Cardiac muscle cell (in vitro differentiated cells and primary cell): ENCODE measurements at regions not wholly inside any gene's neighbourhood (a gene's known extent, or its start where the extent isn't known, plus 50 kb on each side); places are given as distances from the start of the nearest gene placed in this dataset.
A peak's percentile ranks its signal among the peaks of the same experiment; 100 is the strongest.

Experiments
- DNase-seq, 2 donors: peaks; one replicate each; pipeline versions ENCODE4 v3.0.0 to v3.0.0-alpha.2; 2010 to 2017; ENCODE audit warnings: low read depth in 1 of 2, low spot score in 1 of 2
- H3K27ac ChIP-seq: fragments of 200-600 bp; sonication (generic); 2 replicates; pipeline ENCODE4 v1.5.1; 2016
- H3K27me3 ChIP-seq: fragments of 200-600 bp; sonication (generic); 2 replicates; pipeline ENCODE4 v1.6.0; 2016; ENCODE audit warnings: control low read depth
- H3K36me3 ChIP-seq: fragments of 200-600 bp; sonication (generic); 2 replicates; pipeline ENCODE4 v1.5.1; 2016; ENCODE audit warnings: control low read depth
- H3K4me1 ChIP-seq: fragments of 200-600 bp; sonication (generic); 2 replicates; pipeline ENCODE4 v1.8.1; 2017; ENCODE audit warnings: low read depth, mild to moderate bottlenecking, mixed run types
- H3K4me3 ChIP-seq: fragments of 200-600 bp; sonication (generic); 2 replicates; pipeline ENCODE4 v1.5.1; 2016; ENCODE audit warnings: mild to moderate bottlenecking
- H3K9me3 ChIP-seq: fragments of 200-600 bp; sonication (generic); 2 replicates; pipeline ENCODE4 v1.5.1; 2017; ENCODE audit warnings: low read depth, mild to moderate bottlenecking, control low read depth
- CTCF ChIP-seq: IDR thresholded peaks from 2 replicates; pipeline ENCODE4 v1.5.1; 2012; ENCODE audit warnings: low read depth, mild to moderate bottlenecking, low read length

- no peaks in the 10 kb centered on the region for H3K9me3 ChIP-seq
- no peaks in the 10 kb centered on the region for H3K36me3 ChIP-seq
- TF ChIP-seq CTCF, result no peak
- no peaks in the 10 kb centered on the region for H3K4me1 ChIP-seq
- H3K4me3 ChIP-seq, result no peak overlapping the region
- no peak for DNase-seq
- no peaks in the 10 kb centered on the region for H3K27me3 ChIP-seq
- H3K27ac ChIP-seq, result no peak overlapping the region
These were observed 128.3 kb upstream of the NUDT7 start for GRCh38 chr16:77594057-77594456.

GRCh38 chr16:77594799-77595596, 127.3 kb upstream of the NUDT7 start:
- Histone ChIP-seq H3K27me3 (no peaks in the 10 kb centered on the region), H3K27ac (no peak overlapping the region), H3K4me3 (no peak overlapping the region), H3K36me3 (no peaks in the 10 kb centered on the region), H3K4me1 (no peaks in the 10 kb centered on the region), H3K9me3 (no peaks in the 10 kb centered on the region)
- no peak for DNase-seq
- TF ChIP-seq CTCF, result no peak

GRCh38 chr16:77596261-77596660, 126.1 kb upstream of the NUDT7 start:
- peak in 1 of 2 donors; percentile 55 for DNase-seq
- no peaks in the 10 kb centered on the region for H3K36me3 ChIP-seq
- no peaks in the 10 kb centered on the region for H3K27me3 ChIP-seq
- H3K9me3 ChIP-seq, result no peaks in the 10 kb centered on the region
- no peak overlapping the region for H3K4me3 ChIP-seq
- H3K4me1 ChIP-seq, result no peaks in the 10 kb centered on the region
- H3K27ac ChIP-seq, result no peak overlapping the region
- no peak for TF ChIP-seq CTCF

GRCh38 chr16:77599793-77600415, 122.4 kb upstream of the NUDT7 start:
- no peaks in the 10 kb centered on the region for H3K36me3 ChIP-seq
- H3K9me3 ChIP-seq, result no peaks in the 10 kb centered on the region
- no peaks in the 10 kb centered on the region for H3K4me1 ChIP-seq
- peak; percentile 55 to 58 for DNase-seq
- H3K4me3 ChIP-seq, result no peak overlapping the region
- no peak overlapping the region for H3K27ac ChIP-seq
- H3K27me3 ChIP-seq, result no peaks in the 10 kb centered on the region
- peak; percentile 92 for TF ChIP-seq CTCF

- TF ChIP-seq CTCF, result no peak
- Histone ChIP-seq H3K36me3 (no peaks in the 10 kb centered on the region), H3K27ac (no peak overlapping the region), H3K9me3 (no peaks in the 10 kb centered on the region), H3K4me1 (no peaks in the 10 kb centered on the region), H3K27me3 (no peaks in the 10 kb centered on the region), H3K4me3 (no peak overlapping the region)
- no peak for DNase-seq
These were observed 121.8 kb upstream of the NUDT7 start for GRCh38 chr16:77600555-77600954.
